ENCODE measurements at regions not wholly inside any gene's neighbourhood (a gene's known extent, or its start where the extent isn't known, plus 50 kb on each side); places are given as distances from the start of the nearest gene placed in this dataset.

DNA sequence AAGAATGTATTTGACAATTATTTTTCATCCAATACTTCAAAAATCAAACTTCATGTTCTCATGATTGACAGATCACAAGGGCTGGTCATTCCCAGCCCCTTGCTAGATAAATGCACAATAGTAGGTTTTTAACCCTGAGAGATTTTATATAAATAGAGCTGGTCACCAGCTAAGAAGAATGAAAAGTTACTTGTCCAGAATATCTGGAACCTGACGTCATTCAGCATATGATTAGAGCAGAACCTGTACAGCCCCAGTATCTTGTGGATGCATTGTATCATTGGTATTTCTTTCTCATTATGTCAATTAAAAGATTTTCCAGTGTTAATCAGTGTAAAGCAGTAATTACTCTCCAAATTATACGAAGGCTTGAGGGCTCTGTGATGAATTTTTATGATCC, 202.8 kb upstream of the RND3 start:
- TF ChIP-seq TP53 (CRISPR knock-in tag; IDR thresholded peaks at IDR 0.05) (no peak), NFYB (CRISPR knock-in tag; conservative IDR thresholded peaks at IDR 0.05; ENCODE audit: low read depth) (no peak), NFE2L1 (CRISPR knock-in tag; IDR thresholded peaks at IDR 0.05) (no peak)
- Mint-ChIP-seq H3K27ac (no peak overlapping the region), H3K4me1 (peaks cover 8% of the 10 kb centered on the region), H3K9me3 (peaks cover 9% of the 10 kb centered on the region), H3K27me3 (ENCODE audit: low read depth) (no peaks in the 10 kb centered on the region; the same call in 1 of the 2 replicates), H3K4me3 (no peak overlapping the region), H3K36me3 (no peaks in the 10 kb centered on the region)
- ChIA-PET CTCF (no interaction called here), POLR2A (no interaction called here)
- DNase-seq (ENCODE audit: low spot score), result no peak
- ATAC-seq, result no peak

GRCh38 chr2:150689590-150689989, 202.1 kb upstream of the RND3 start:
- ATAC-seq (no peak), DNase-seq (ENCODE audit: low spot score) (no peak)
- H3K4me1 Mint-ChIP-seq, result peaks cover 8% of the 10 kb centered on the region
- CTCF ChIA-PET, result interaction anchor here (0.8 kb wide), 1 partner anchor 222 kb away, joined by 4 read pairs; no protein-coding TSS in a partner anchor
- no peaks in the 10 kb centered on the region; the same call in 1 of the 2 replicates for H3K27me3 Mint-ChIP-seq (ENCODE audit: low read depth)
- no peaks in the 10 kb centered on the region for H3K36me3 Mint-ChIP-seq
- TF ChIP-seq, protein P1, sequence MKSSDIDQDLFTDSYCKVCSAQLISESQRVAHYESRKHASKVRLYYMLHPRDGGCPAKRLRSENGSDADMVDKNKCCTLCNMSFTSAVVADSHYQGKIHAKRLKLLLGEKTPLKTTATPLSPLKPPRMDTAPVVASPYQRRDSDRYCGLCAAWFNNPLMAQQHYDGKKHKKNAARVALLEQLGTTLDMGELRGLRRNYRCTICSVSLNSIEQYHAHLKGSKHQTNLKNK (CRISPR knock-in tag; IDR thresholded peaks at IDR 0.05), result no peak
- TF ChIP-seq ZNF425 (CRISPR knock-in tag; conservative IDR thresholded peaks at IDR 0.05), result no peak
- TF ChIP-seq, protein P2, sequence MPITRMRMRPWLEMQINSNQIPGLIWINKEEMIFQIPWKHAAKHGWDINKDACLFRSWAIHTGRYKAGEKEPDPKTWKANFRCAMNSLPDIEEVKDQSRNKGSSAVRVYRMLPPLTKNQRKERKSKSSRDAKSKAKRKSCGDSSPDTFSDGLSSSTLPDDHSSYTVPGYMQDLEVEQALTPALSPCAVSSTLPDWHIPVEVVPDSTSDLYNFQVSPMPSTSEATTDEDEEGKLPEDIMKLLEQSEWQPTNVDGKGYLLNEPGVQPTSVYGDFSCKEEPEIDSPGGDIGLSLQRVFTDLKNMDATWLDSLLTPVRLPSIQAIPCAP (CRISPR knock-in tag; IDR thresholded peaks at IDR 0.05), result no peak
- H3K27ac Mint-ChIP-seq, result no peak overlapping the region
- POLR2A ChIA-PET, result no interaction called here
- H3K9me3 Mint-ChIP-seq, result peaks cover 9% of the 10 kb centered on the region
- no peak overlapping the region for H3K4me3 Mint-ChIP-seq

- no peak for ATAC-seq
- H3K27me3 Mint-ChIP-seq (ENCODE audit: low read depth), result no peaks in the 10 kb centered on the region
- CTCF ChIA-PET, result no interaction called here
- H3K9me3 Mint-ChIP-seq, result peaks cover 5% of the 10 kb centered on the region; the same call in 1 of the 2 replicates
- POLR2A ChIA-PET, result no interaction called here
- H3K27ac Mint-ChIP-seq, result no peak overlapping the region
- no peaks in the 10 kb centered on the region for H3K36me3 Mint-ChIP-seq
- H3K4me3 Mint-ChIP-seq, result no peak overlapping the region
- no peak for DNase-seq (ENCODE audit: low spot score)
- H3K4me1 Mint-ChIP-seq, result peaks cover 8% of the 10 kb centered on the region
- TF ChIP-seq TEAD1 (CRISPR knock-in tag; IDR thresholded peaks at IDR 0.05) (no peak), ELF4 (CRISPR knock-in tag; IDR thresholded peaks at IDR 0.05; ENCODE audit: low read depth) (no peak), KAT7 (CRISPR knock-in tag; IDR thresholded peaks at IDR 0.05; ENCODE audit: borderline replicate concordance) (no peak), GRHL2 (CRISPR knock-in tag; IDR thresholded peaks at IDR 0.05; ENCODE audit: insufficient replicate concordance, severe bottlenecking) (no peak), ZNF416 (CRISPR knock-in tag; IDR thresholded peaks at IDR 0.05) (no peak), ZNF219 (CRISPR knock-in tag; IDR thresholded peaks at IDR 0.05; ENCODE audit: borderline replicate concordance) (no peak), MYBL2 (CRISPR knock-in tag; IDR thresholded peaks at IDR 0.05) (no peak), MAX (CRISPR knock-in tag; IDR thresholded peaks at IDR 0.05) (no peak), TP53 (CRISPR knock-in tag; IDR thresholded peaks at IDR 0.05) (no peak)
- TF ChIP-seq, protein P3, sequence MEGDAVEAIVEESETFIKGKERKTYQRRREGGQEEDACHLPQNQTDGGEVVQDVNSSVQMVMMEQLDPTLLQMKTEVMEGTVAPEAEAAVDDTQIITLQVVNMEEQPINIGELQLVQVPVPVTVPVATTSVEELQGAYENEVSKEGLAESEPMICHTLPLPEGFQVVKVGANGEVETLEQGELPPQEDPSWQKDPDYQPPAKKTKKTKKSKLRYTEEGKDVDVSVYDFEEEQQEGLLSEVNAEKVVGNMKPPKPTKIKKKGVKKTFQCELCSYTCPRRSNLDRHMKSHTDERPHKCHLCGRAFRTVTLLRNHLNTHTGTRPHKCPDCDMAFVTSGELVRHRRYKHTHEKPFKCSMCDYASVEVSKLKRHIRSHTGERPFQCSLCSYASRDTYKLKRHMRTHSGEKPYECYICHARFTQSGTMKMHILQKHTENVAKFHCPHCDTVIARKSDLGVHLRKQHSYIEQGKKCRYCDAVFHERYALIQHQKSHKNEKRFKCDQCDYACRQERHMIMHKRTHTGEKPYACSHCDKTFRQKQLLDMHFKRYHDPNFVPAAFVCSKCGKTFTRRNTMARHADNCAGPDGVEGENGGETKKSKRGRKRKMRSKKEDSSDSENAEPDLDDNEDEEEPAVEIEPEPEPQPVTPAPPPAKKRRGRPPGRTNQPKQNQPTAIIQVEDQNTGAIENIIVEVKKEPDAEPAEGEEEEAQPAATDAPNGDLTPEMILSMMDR (IDR thresholded peaks at IDR 0.05), result no peak
- TF ChIP-seq, protein P4, sequence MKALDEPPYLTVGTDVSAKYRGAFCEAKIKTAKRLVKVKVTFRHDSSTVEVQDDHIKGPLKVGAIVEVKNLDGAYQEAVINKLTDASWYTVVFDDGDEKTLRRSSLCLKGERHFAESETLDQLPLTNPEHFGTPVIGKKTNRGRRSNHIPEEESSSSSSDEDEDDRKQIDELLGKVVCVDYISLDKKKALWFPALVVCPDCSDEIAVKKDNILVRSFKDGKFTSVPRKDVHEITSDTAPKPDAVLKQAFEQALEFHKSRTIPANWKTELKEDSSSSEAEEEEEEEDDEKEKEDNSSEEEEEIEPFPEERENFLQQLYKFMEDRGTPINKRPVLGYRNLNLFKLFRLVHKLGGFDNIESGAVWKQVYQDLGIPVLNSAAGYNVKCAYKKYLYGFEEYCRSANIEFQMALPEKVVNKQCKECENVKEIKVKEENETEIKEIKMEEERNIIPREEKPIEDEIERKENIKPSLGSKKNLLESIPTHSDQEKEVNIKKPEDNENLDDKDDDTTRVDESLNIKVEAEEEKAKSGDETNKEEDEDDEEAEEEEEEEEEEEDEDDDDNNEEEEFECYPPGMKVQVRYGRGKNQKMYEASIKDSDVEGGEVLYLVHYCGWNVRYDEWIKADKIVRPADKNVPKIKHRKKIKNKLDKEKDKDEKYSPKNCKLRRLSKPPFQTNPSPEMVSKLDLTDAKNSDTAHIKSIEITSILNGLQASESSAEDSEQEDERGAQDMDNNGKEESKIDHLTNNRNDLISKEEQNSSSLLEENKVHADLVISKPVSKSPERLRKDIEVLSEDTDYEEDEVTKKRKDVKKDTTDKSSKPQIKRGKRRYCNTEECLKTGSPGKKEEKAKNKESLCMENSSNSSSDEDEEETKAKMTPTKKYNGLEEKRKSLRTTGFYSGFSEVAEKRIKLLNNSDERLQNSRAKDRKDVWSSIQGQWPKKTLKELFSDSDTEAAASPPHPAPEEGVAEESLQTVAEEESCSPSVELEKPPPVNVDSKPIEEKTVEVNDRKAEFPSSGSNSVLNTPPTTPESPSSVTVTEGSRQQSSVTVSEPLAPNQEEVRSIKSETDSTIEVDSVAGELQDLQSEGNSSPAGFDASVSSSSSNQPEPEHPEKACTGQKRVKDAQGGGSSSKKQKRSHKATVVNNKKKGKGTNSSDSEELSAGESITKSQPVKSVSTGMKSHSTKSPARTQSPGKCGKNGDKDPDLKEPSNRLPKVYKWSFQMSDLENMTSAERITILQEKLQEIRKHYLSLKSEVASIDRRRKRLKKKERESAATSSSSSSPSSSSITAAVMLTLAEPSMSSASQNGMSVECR (CRISPR knock-in tag; IDR thresholded peaks at IDR 0.05; ENCODE audit: borderline replicate concordance), result no peak
- TF ChIP-seq, protein P5, sequence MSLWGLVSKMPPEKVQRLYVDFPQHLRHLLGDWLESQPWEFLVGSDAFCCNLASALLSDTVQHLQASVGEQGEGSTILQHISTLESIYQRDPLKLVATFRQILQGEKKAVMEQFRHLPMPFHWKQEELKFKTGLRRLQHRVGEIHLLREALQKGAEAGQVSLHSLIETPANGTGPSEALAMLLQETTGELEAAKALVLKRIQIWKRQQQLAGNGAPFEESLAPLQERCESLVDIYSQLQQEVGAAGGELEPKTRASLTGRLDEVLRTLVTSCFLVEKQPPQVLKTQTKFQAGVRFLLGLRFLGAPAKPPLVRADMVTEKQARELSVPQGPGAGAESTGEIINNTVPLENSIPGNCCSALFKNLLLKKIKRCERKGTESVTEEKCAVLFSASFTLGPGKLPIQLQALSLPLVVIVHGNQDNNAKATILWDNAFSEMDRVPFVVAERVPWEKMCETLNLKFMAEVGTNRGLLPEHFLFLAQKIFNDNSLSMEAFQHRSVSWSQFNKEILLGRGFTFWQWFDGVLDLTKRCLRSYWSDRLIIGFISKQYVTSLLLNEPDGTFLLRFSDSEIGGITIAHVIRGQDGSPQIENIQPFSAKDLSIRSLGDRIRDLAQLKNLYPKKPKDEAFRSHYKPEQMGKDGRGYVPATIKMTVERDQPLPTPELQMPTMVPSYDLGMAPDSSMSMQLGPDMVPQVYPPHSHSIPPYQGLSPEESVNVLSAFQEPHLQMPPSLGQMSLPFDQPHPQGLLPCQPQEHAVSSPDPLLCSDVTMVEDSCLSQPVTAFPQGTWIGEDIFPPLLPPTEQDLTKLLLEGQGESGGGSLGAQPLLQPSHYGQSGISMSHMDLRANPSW (CRISPR knock-in tag; conservative IDR thresholded peaks at IDR 0.05; ENCODE audit: low read depth), result no peak
- TF ChIP-seq, protein P2 (CRISPR knock-in tag; IDR thresholded peaks at IDR 0.05), result no peak
These were observed 200.5 kb upstream of the RND3 start for GRCh38 chr2:150688016-150688415.

Measured in WTC11 (cell line).